Erythroblast (primary cell): ENCODE measurements at regions not wholly inside any gene's neighbourhood (a gene's known extent, or its start where the extent isn't known, plus 50 kb on each side); places are given as distances from the start of the nearest gene placed in this dataset.

Source experiments
- DNase-seq, 2 experiments: peaks; one replicate each; lab custom pipeline; 2025; lab: John Stamatoyannopoulos, UW
- GATA1 ChIP-seq: IDR thresholded peaks from 2 replicates; pipeline ENCODE4 v1.6.1; 2011; ENCODE audit warnings: low read depth, mild to moderate bottlenecking, control low read depth, low read length, moderate library complexity
- POLR2A ChIP-seq: IDR thresholded peaks from 2 replicates; pipeline ENCODE4 v1.6.1; 2011; ENCODE audit warnings: mild to moderate bottlenecking, low read length

DNA sequence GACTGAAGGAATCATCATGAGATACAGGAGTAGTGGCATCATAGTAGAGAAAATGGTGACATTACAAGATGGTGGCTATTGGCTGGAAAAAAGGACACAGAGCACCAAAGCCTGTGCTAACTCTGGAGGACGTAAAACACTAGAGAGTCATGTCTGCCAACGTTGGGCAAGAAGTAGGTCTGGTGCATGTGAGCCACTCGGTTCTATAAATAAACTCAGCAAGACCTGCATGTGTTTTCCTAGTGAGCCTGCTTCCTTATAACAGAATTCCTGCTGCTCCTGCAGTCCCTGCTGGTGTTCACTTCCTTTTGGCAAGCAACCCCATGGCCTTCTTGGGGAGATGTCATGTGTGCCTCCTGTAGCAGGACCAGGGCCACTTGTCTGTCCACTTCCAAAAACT is 325.2 kb downstream of the OSR1 start:
- no peak for DNase-seq
- TF ChIP-seq GATA1 (no peak), POLR2A (no peak)

DNA sequence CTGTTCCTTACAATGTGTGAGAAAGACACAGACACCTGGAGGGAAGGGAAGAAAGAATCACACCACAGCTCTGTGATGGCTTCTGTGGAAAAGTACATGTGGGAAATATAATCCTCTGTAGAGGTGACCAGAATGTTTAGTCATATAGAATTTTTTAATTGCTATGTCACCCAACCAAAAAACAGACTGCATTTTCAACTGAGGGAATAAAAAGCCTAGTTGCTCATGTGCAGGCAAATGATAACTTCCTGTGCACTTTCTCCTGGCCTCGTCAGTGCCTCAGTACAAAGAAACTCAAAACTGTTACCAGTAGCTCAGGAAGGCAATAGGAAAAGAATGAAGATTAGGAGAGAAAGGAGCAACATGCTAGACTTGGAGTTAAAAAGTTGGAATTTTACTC is 326.8 kb downstream of the OSR1 start:
- DNase-seq = no peak
- no peak for TF ChIP-seq GATA1
- TF ChIP-seq POLR2A = no peak

- TF ChIP-seq GATA1 (no peak), POLR2A (no peak)
- no peak for DNase-seq
Measured at GRCh38 chr2:19029655-19030054, 328.8 kb downstream of the OSR1 start.

- TF ChIP-seq GATA1 (no peak), POLR2A (no peak)
Measured at GRCh38 chr2:19028587-19029375, 329.6 kb downstream of the OSR1 start.

GRCh38 chr2:19027626-19028025 is 330.8 kb downstream of the OSR1 start:
- no peak for DNase-seq
- TF ChIP-seq POLR2A (no peak), GATA1 (no peak)

More at GRCh38 chr2:19028587-19029375, 329.6 kb downstream of the OSR1 start:
- DNase-seq = no peak

- TF ChIP-seq GATA1 (no peak), POLR2A (no peak)
- no peak for DNase-seq
Measured at GRCh38 chr2:19026261-19026660, 332.2 kb downstream of the OSR1 start.

GRCh38 chr2:19022334-19022733 is 336.1 kb downstream of the OSR1 start:
- DNase-seq = no peak
- no peak for TF ChIP-seq POLR2A

- no peak for TF ChIP-seq GATA1
- TF ChIP-seq POLR2A = no peak
- DNase-seq = no peak
Measured at GRCh38 chr2:19021721-19022120, 336.7 kb downstream of the OSR1 start.

DNA sequence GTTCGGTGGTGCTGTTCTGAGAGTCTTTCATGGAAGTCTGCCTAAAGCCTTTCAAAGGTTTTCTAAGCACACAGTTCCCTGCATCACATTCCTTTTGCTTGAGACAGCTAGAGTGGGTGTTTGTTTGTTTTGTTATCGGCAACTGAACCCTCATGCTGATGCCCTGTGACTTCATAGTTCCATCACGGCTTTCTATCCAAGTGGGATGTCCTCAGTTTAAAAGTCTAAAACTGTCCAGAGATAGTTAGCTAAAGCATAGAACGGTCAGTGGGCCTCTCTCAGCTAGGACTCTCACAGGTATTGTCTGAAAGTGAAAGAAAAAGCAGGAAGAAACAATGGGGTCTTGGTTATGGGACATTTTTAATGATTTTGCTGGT is 337.3 kb downstream of the OSR1 start:
- no peak for TF ChIP-seq POLR2A
- no peak for TF ChIP-seq GATA1
- no peak for DNase-seq

DNA sequence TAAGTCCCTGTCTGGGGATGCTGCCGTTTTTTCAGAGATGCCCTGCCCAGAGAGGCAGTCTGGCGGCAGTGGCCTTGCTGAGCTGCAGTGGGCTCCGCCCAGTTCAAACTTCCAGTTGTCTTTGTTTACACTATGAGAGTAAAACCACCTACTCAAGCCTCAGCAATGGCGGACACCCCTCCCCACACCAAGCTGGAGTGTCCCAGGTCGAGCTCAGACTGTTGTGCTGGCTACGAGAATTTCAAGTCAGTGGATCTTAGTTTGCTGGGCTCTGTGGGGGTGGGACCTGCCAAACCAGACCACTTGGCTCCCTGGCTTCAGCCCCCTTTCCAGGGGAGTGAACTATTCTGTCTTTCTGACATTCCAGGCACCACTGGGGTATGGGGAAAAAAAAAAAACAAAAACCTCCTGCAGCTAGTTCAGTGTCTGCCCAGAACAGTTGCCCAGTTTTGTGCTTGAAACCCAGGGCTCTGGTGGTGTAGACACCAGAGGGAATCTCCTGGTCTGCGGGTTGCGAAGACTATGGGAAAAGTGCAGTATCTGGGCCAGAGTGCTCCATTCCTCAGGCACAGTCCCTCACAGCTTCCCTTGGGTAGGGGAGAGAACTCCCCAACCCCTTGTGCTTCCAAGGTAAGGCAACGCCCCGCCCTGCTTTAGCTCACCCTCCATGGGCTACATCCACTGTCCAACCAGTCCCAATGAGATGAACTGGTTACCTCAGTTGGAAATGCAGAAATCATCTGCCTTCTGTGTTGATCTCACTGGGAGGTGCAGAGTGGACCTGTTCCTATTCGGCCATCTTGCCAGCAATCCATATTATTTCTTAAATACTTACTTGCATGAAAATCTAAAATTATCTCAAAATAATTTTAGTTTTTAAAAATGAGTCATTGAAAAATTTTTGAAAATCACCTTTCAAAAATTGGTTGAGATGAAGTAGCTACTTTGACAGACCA is 338.0 kb downstream of the OSR1 start:
- TF ChIP-seq POLR2A (no peak), GATA1 (no peak)
- no peak for DNase-seq

GRCh38 chr2:19009510-19009909 is 348.9 kb downstream of the OSR1 start:
- TF ChIP-seq POLR2A (no peak), GATA1 (no peak)
- no peak for DNase-seq

- no peak for DNase-seq
- TF ChIP-seq GATA1 = no peak
- TF ChIP-seq POLR2A = no peak
Measured at GRCh38 chr2:19003554-19003953, 354.9 kb downstream of the OSR1 start.

DNA sequence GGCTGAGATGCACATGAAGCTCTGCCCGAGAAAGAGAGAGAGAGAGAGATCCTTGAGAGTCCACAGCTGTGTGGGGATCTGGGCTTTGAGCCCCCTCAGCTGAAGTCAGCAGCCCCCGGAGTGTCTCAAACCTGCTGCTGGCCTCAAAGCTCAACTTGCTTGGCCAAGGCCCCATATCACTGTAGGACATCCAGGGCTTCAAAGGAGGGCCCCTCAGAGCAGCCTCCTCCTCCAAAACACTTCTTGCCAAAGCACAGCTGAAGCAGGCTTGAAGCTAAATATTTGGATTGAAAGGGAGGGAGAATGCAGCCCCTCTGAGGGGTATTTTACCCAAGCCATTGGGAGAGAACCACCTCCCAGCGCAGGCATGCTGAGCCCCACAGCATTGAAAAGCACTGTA is 357.6 kb downstream of the OSR1 start:
- TF ChIP-seq POLR2A = no peak
- no peak for TF ChIP-seq GATA1
- DNase-seq = no peak

GRCh38 chr2:18999198-18999597 is 359.2 kb downstream of the OSR1 start:
- TF ChIP-seq POLR2A (no peak), GATA1 (no peak)
- DNase-seq = no peak
